ENCODE measurements at regions not wholly inside any gene's neighbourhood (a gene's known extent, or its start where the extent isn't known, plus 50 kb on each side); places are given as distances from the start of the nearest gene placed in this dataset.

DNA sequence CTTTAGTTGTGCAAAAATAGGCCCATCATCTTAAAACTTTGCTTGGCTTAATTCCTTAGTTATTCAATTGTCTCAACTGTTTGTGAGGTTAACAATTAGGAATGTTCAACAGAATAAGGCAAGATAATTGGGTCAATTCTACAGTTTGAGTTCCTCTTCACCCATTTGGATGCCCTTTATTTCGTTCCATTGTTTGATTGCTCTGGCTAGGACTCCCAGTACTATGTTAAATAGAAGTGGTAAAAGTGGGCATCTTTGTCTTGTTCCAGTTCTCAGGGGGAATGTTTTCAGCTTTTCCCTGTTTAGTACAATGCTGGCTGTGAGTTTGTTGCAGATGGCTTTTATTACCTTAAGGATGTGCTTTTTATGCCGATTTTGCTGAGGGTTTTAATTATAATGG is 761.5 kb upstream of the GRIA3 start:
- Mint-ChIP-seq H3K9me3 (peaks cover 27% of the 10 kb centered on the region), H3K27me3 (ENCODE audit: low read depth) (no peaks in the 10 kb centered on the region)
- no peak for DNase-seq (ENCODE audit: low spot score in 2 of 2, unreplicated experiment in 2 of 2)

DNA sequence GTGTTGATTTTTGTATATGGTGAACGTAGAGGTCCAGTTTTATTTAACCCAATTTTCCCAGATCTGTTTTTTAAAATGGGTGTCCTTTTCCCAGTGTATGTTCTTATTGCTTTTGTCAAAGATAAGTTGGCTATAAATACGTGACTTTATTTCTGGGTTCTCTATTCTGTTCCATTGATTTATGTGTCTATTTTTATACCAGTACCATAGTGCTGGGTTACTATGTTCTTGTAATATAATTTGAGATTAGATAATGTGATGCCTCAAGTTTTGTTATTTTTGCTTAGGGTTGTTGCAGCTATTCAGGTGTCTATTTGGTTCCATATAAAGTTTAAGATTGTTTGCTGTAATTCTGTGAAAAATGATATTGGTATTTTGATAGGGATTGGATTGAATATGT is 749.1 kb upstream of the GRIA3 start:
- no peaks in the 10 kb centered on the region for H3K27me3 Mint-ChIP-seq (ENCODE audit: low read depth)
- no peak overlapping the region for H3K4me3 Mint-ChIP-seq
- TF ChIP-seq, protein P1, sequence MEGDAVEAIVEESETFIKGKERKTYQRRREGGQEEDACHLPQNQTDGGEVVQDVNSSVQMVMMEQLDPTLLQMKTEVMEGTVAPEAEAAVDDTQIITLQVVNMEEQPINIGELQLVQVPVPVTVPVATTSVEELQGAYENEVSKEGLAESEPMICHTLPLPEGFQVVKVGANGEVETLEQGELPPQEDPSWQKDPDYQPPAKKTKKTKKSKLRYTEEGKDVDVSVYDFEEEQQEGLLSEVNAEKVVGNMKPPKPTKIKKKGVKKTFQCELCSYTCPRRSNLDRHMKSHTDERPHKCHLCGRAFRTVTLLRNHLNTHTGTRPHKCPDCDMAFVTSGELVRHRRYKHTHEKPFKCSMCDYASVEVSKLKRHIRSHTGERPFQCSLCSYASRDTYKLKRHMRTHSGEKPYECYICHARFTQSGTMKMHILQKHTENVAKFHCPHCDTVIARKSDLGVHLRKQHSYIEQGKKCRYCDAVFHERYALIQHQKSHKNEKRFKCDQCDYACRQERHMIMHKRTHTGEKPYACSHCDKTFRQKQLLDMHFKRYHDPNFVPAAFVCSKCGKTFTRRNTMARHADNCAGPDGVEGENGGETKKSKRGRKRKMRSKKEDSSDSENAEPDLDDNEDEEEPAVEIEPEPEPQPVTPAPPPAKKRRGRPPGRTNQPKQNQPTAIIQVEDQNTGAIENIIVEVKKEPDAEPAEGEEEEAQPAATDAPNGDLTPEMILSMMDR (IDR thresholded peaks at IDR 0.05; ENCODE audit: unreplicated experiment): no peak
- H3K27ac Mint-ChIP-seq: no peak overlapping the region
- peaks cover 60% of the 10 kb centered on the region for H3K9me3 Mint-ChIP-seq
- DNase-seq (ENCODE audit: low spot score in 2 of 2, unreplicated experiment in 2 of 2): no peak
- H3K4me1 Mint-ChIP-seq: no peaks in the 10 kb centered on the region
- no peaks in the 10 kb centered on the region for H3K36me3 Mint-ChIP-seq

More for the DNA sequence above, 761.5 kb upstream of the GRIA3 start:
- no peak overlapping the region for H3K4me3 Mint-ChIP-seq
- TF ChIP-seq, protein P1 (IDR thresholded peaks at IDR 0.05; ENCODE audit: unreplicated experiment): no peak
- no peaks in the 10 kb centered on the region for H3K36me3 Mint-ChIP-seq
- no peaks in the 10 kb centered on the region for H3K4me1 Mint-ChIP-seq
- H3K27ac Mint-ChIP-seq: no peak overlapping the region

DNA sequence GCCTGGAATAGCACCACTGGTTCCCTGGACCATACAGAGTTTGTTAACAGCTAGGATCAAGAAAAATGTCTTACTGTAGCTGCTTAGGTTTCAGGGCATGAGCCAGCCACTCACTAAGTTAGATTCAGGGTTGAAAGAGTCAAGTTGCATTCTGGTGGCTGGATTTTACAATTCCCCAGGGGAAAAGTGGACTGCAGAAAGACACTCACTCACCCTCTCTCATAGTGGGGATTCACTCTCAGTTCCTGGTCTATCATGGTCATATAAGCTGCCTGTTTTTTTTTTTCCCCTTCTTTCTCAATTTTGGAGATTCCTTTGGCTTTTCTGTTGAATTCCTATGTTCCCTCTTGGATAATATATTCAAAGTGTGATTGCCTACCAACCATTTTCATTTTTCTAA is 744.2 kb upstream of the GRIA3 start:
- H3K27ac Mint-ChIP-seq: no peak overlapping the region
- no peaks in the 10 kb centered on the region for H3K36me3 Mint-ChIP-seq

DNA sequence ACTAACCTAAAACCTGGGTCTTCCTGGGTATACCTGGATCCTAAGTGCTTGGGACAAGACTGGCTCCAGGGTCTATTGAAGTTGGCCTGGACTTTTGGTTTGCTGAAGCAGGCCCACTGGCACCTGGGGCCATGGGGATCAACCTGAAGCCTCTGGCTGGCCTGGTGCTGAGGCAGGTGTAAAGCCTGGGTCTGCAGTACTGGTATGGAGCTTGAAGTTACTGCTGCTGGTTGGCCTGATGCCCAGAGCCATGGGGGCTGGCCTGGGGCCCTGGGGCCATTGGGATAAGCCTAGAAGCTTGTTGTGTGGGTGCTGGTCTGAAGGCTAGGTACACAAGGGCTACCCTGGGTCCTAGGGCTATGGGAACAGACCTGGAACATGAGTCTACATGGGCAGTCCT is 743.2 kb upstream of the GRIA3 start:
- Mint-ChIP-seq H3K27ac (no peak overlapping the region), H3K4me1 (peaks cover 8% of the 10 kb centered on the region), H3K36me3 (no peaks in the 10 kb centered on the region), H3K4me3 (no peak overlapping the region), H3K27me3 (ENCODE audit: low read depth) (no peaks in the 10 kb centered on the region), H3K9me3 (peaks cover 40% of the 10 kb centered on the region)
- DNase-seq (ENCODE audit: low spot score in 2 of 2, unreplicated experiment in 2 of 2): no peak
- TF ChIP-seq, protein P1 (IDR thresholded peaks at IDR 0.05; ENCODE audit: unreplicated experiment): no peak

More for the DNA sequence above, 744.2 kb upstream of the GRIA3 start:
- no peak for DNase-seq (ENCODE audit: low spot score in 2 of 2, unreplicated experiment in 2 of 2)
- no peak overlapping the region for H3K4me3 Mint-ChIP-seq
- peaks cover 40% of the 10 kb centered on the region for H3K9me3 Mint-ChIP-seq
- H3K4me1 Mint-ChIP-seq: peaks cover under 1% of the 10 kb centered on the region
- TF ChIP-seq, protein P1 (IDR thresholded peaks at IDR 0.05; ENCODE audit: unreplicated experiment): no peak
- no peaks in the 10 kb centered on the region for H3K27me3 Mint-ChIP-seq (ENCODE audit: low read depth)

DNA sequence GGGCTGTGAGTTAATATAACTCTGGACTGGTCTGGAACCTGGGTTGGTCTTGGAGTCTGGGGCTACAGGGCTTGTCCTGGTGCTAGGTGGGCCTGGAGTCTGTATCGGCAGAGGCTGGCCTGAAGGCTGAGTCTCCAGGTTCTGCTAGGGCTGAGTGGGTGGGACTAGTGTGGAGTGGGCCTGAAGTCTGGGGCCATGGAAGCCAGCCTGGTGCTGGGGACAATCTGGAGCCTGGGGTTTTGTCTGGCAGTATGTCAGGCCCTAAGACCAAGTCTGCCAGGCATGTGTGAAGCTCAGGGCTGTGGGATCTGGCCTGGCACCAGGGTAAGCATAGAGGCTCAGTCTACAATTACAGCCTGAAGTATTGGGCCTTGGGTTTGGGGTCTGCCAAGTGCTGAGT is 742.6 kb upstream of the GRIA3 start:
- Mint-ChIP-seq H3K36me3 (no peaks in the 10 kb centered on the region), H3K4me3 (no peak overlapping the region), H3K27ac (no peak overlapping the region), H3K27me3 (ENCODE audit: low read depth) (no peaks in the 10 kb centered on the region), H3K4me1 (peaks cover 8% of the 10 kb centered on the region), H3K9me3 (peaks cover 35% of the 10 kb centered on the region)
- DNase-seq (ENCODE audit: low spot score in 2 of 2, unreplicated experiment in 2 of 2): no peak
- TF ChIP-seq, protein P1 (IDR thresholded peaks at IDR 0.05; ENCODE audit: unreplicated experiment): no peak

DNA sequence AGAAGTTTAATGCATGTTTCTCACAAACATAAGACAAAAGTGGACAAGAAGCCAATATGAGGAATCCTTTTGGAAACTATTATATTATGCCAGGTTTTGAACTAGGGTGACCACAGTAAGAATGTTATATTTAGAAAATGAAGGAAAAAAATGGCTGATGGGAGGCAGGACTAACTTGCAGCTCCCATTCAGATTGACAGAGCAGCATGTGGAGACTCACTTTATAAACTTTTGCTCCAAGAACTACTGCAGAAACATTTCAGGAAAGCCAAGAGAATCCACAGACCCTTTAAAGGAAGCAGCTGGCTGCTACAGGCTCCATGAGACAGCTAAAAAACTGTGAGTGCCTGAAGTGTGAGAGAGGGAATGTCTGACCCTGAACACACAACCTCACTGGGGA is 738.6 kb upstream of the GRIA3 start:
- DNase-seq (ENCODE audit: low spot score in 2 of 2, unreplicated experiment in 2 of 2): no peak
- peaks cover 38% of the 10 kb centered on the region for H3K9me3 Mint-ChIP-seq
- peaks cover 8% of the 10 kb centered on the region for H3K4me1 Mint-ChIP-seq
- peak overlapping the region; percentile 76 for H3K27ac Mint-ChIP-seq
- TF ChIP-seq, protein P1 (IDR thresholded peaks at IDR 0.05; ENCODE audit: unreplicated experiment): no peak
- no peaks in the 10 kb centered on the region for H3K36me3 Mint-ChIP-seq
- no peaks in the 10 kb centered on the region for H3K27me3 Mint-ChIP-seq (ENCODE audit: low read depth)
- H3K4me3 Mint-ChIP-seq: no peak overlapping the region

Data from mesothelial cell of epicardium (in vitro differentiated cells).